Vagina (tissue), 2 donors: ENCODE measurements at regions not wholly inside any gene's neighbourhood (a gene's known extent, or its start where the extent isn't known, plus 50 kb on each side); places are given as distances from the start of the nearest gene placed in this dataset.

ENCODE experiments used
- POLR2A ChIP-seq, 2 donors: fragments of 450-650 bp; IDR thresholded peaks; one replicate each; pipeline ENCODE4 v1.6.1; 2017; ENCODE audit warnings: antibody characterized with exemption in 2 of 2, mild to moderate bottlenecking in 2 of 2, moderate library complexity in 2 of 2
- POLR2AphosphoS5 ChIP-seq, 2 donors: sonication (generic); formaldehyde crosslinking; IDR thresholded peaks; one replicate each; pipeline ENCODE4 v1.9.0; 2017; ENCODE audit warnings: antibody characterized with exemption in 2 of 2, mild to moderate bottlenecking in 2 of 2, low read depth in 1 of 2; ENCODE audit not compliant: insufficient read depth in 1 of 2
- TF ChIP-seq, protein P1 (sequence below), 3 experiments: fragments of 450-650 bp in 2 of 3; fragments of 200-600 bp in 1 of 3; sonication (generic) in 1 of 3; IDR thresholded peaks; one replicate each; pipeline ENCODE4 v1.5.1; 2017 to 2019; ENCODE audit warnings: antibody characterized with exemption in 3 of 3, mild to moderate bottlenecking in 2 of 3, moderate library complexity in 2 of 3

DNA sequence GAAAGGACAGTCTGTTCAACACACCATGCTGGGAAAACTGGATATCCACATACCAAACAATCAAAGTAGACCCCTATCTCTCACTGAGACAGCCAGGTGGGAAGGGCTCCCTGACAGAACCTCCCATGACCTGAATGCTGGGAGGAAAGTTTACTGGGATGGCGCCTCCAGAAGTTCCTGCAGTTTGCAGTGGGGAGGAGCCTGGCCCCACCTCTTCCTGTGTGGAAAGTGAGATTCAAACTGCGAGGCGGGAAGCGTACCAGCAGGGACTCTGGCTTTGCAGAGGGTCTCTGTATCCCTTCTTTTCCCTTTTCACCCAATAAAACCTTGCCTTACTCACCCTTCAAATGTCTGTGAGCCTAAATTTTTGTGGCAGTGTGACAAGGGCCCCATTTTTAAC lies 190.7 kb downstream of the HHIPL2 start:
- TF ChIP-seq, protein P1, sequence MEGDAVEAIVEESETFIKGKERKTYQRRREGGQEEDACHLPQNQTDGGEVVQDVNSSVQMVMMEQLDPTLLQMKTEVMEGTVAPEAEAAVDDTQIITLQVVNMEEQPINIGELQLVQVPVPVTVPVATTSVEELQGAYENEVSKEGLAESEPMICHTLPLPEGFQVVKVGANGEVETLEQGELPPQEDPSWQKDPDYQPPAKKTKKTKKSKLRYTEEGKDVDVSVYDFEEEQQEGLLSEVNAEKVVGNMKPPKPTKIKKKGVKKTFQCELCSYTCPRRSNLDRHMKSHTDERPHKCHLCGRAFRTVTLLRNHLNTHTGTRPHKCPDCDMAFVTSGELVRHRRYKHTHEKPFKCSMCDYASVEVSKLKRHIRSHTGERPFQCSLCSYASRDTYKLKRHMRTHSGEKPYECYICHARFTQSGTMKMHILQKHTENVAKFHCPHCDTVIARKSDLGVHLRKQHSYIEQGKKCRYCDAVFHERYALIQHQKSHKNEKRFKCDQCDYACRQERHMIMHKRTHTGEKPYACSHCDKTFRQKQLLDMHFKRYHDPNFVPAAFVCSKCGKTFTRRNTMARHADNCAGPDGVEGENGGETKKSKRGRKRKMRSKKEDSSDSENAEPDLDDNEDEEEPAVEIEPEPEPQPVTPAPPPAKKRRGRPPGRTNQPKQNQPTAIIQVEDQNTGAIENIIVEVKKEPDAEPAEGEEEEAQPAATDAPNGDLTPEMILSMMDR (IDR thresholded peaks at IDR 0.05), result no peak
- TF ChIP-seq POLR2A (IDR thresholded peaks at IDR 0.05) (no peak), POLR2AphosphoS5 (IDR thresholded peaks at IDR 0.05; ENCODE audit: insufficient read depth in 1 of 2, low read depth in 1 of 2) (no peak)
